H9 (cell line): ENCODE measurements at regions not wholly inside any gene's neighbourhood (a gene's known extent, or its start where the extent isn't known, plus 50 kb on each side); places are given as distances from the start of the nearest gene placed in this dataset.

ENCODE experiments used
- DNase-seq: peaks from one replicate; pipeline ENCODE4 v3.0.0-alpha.2; 2017
- H2AFZ ChIP-seq: one replicate; pipeline ENCODE4 v1.6.1; 2013; ENCODE audit warnings: mild to moderate bottlenecking, low read length, control low read depth, moderate library complexity
- H2AK5ac ChIP-seq: 2 replicates; pipeline ENCODE4 v1.6.1; 2013; ENCODE audit warnings: low read length, control low read depth, mixed read lengths; ENCODE audit not compliant: insufficient read length
- H2BK120ac ChIP-seq: one replicate; pipeline ENCODE4 v1.6.1; 2013; ENCODE audit warnings: low read depth, mild to moderate bottlenecking, low read length, control low read depth, inconsistent platforms; ENCODE audit not compliant: poor library complexity, severe bottlenecking
- H2BK12ac ChIP-seq: 2 replicates; pipeline ENCODE4 v1.6.1; 2013; ENCODE audit warnings: low read length, control low read depth, mixed read lengths, low read depth; ENCODE audit not compliant: insufficient read length
- H2BK15ac ChIP-seq: 2 replicates; pipeline ENCODE4 v1.6.1; 2013; ENCODE audit warnings: low read depth, low read length, control low read depth
- H2BK20ac ChIP-seq: one replicate; pipeline ENCODE4 v1.6.1; 2013; ENCODE audit warnings: low read depth, mild to moderate bottlenecking, low read length, control low read depth, inconsistent platforms; ENCODE audit not compliant: poor library complexity, severe bottlenecking
- H2BK5ac ChIP-seq: 2 replicates; pipeline ENCODE4 v1.6.1; 2013; ENCODE audit warnings: low read length, control low read depth, mixed read lengths; ENCODE audit not compliant: insufficient read length
- H3K14ac ChIP-seq: 2 replicates; pipeline ENCODE4 v1.6.1; 2013; ENCODE audit warnings: low read length, control low read depth; ENCODE audit not compliant: insufficient read depth
- H3K18ac ChIP-seq: 2 replicates; pipeline ENCODE4 v1.6.1; 2013; ENCODE audit warnings: low read depth, mild to moderate bottlenecking, mixed read lengths, low read length, control low read depth; ENCODE audit not compliant: insufficient read length
- H3K23ac ChIP-seq: 2 replicates; pipeline ENCODE4 v1.6.1; 2013; ENCODE audit warnings: low read length, control low read depth, mixed read lengths, low read depth; ENCODE audit not compliant: insufficient read length
- H3K23me2 ChIP-seq: 2 replicates; pipeline ENCODE4 v1.6.1; 2013; ENCODE audit warnings: low read depth, mild to moderate bottlenecking, mixed read lengths, low read length, control low read depth; ENCODE audit not compliant: insufficient read length, poor library complexity, severe bottlenecking
- H3K27ac ChIP-seq: 2 replicates; pipeline ENCODE4 v1.5.1; 2013; ENCODE audit warnings: low read length, control low read depth, mixed read lengths, low read depth; ENCODE audit not compliant: insufficient read length
- H3K27me3 ChIP-seq: 2 replicates; pipeline ENCODE4 v1.6.1; 2013; ENCODE audit warnings: low read length, control low read depth, inconsistent platforms; ENCODE audit not compliant: insufficient read depth
- H3K4ac ChIP-seq: 2 replicates; pipeline ENCODE4 v1.6.1; 2013; ENCODE audit warnings: low read depth, mild to moderate bottlenecking, control low read depth, inconsistent platforms, low read length, moderate library complexity
- H3K4me1 ChIP-seq: 2 replicates; pipeline ENCODE4 v1.6.1; 2013; ENCODE audit warnings: low read length, control low read depth, inconsistent platforms; ENCODE audit not compliant: insufficient read depth
- H3K4me2 ChIP-seq: 2 replicates; pipeline ENCODE4 v1.6.1; 2013; ENCODE audit warnings: low read length, control low read depth, mixed read lengths; ENCODE audit not compliant: insufficient read length, insufficient read depth
- H3K56ac ChIP-seq: 2 replicates; pipeline ENCODE4 v1.6.1; 2013; ENCODE audit warnings: low read depth, mild to moderate bottlenecking, mixed read lengths, low read length, control low read depth; ENCODE audit not compliant: insufficient read length
- H3K79me1 ChIP-seq: 2 replicates; pipeline ENCODE4 v1.6.1; 2013; ENCODE audit warnings: low read depth, mild to moderate bottlenecking, moderate library complexity, low read length, control low read depth, inconsistent platforms; ENCODE audit not compliant: insufficient read depth, poor library complexity, severe bottlenecking
- H3K79me2 ChIP-seq: 2 replicates; pipeline ENCODE4 v1.6.1; 2013; ENCODE audit warnings: low read length, control low read depth, inconsistent platforms; ENCODE audit not compliant: insufficient read depth
- H3K9ac ChIP-seq: 2 replicates; pipeline ENCODE4 v1.6.1; 2013; ENCODE audit warnings: low read length, control low read depth, mixed read lengths; ENCODE audit not compliant: insufficient read length; ENCODE audit errors: extremely low read depth
- H3K9me3 ChIP-seq: one replicate; pipeline ENCODE4 v1.6.1; 2013; ENCODE audit warnings: low read depth, low read length, inconsistent platforms; ENCODE audit not compliant: control insufficient read depth
- H3T11ph ChIP-seq: one replicate; pipeline ENCODE4 v1.6.1; 2013; ENCODE audit warnings: mild to moderate bottlenecking, low read length, control low read depth, inconsistent platforms
- H4K20me1 ChIP-seq: one replicate; pipeline ENCODE4 v1.6.1; 2013; ENCODE audit not compliant: control insufficient read depth, insufficient read length, insufficient read depth
- H4K5ac ChIP-seq: 2 replicates; pipeline ENCODE4 v1.6.1; 2013; ENCODE audit warnings: low read depth, mild to moderate bottlenecking, mixed read lengths, low read length, control low read depth; ENCODE audit not compliant: insufficient read length
- H4K8ac ChIP-seq: replicated peaks from 2 replicates; pipeline ENCODE4 v1.6.1; 2013; ENCODE audit warnings: low read length, control low read depth, mixed read lengths, low read depth; ENCODE audit not compliant: insufficient read length
- H4K91ac ChIP-seq: 2 replicates; pipeline ENCODE4 v1.6.1; 2013; ENCODE audit warnings: low read depth, mild to moderate bottlenecking, moderate library complexity, mixed read lengths, low read length, control low read depth; ENCODE audit not compliant: insufficient read length
- H3K27ac Mint-ChIP-seq, 3 experiments: 2 replicates in 2 of 3; 3 replicates in 1 of 3; pipeline ENCODE4 v1.8.0; 2020 to 2021; ENCODE audit warnings: mixed read lengths in 3 of 3, mild to moderate bottlenecking in 1 of 3, moderate library complexity in 1 of 3
- H3K27me3 Mint-ChIP-seq: 2 replicates; pipeline ENCODE4 v1.8.0; 2021; ENCODE audit warnings: low read depth, mild to moderate bottlenecking, moderate library complexity, mixed read lengths
- H3K36me3 Mint-ChIP-seq, 3 experiments: 2 replicates in 2 of 3; 3 replicates in 1 of 3; pipeline ENCODE4 v1.8.0; 2020 to 2021; ENCODE audit warnings: low read depth in 3 of 3, mixed read lengths in 3 of 3; ENCODE audit not compliant: insufficient read depth in 1 of 3
- H3K4me1 Mint-ChIP-seq, 2 experiments: 2 replicates each; pipeline ENCODE4 v1.8.0; 2020; ENCODE audit warnings: mixed read lengths in 2 of 2
- H3K4me3 Mint-ChIP-seq, 2 experiments: 2 replicates in 1 of 2; 3 replicates in 1 of 2; pipeline ENCODE4 v1.8.0; 2020 to 2021; ENCODE audit warnings: mild to moderate bottlenecking in 2 of 2, mixed read lengths in 2 of 2, moderate library complexity in 1 of 2
- H3K9me3 Mint-ChIP-seq, 2 experiments: 2 replicates in 1 of 2; 3 replicates in 1 of 2; pipeline ENCODE4 v1.8.0; 2020; ENCODE audit warnings: mild to moderate bottlenecking in 2 of 2, mixed read lengths in 2 of 2, moderate library complexity in 1 of 2
- CTCF ChIP-seq: fragments of 200-600 bp; sonication (generic); conservative IDR thresholded peaks from 3 replicates; pipeline ENCODE4 v1.8.0; 2021; ENCODE audit warnings: antibody characterized with exemption, mild to moderate bottlenecking
- WGBS: extraction: QIAGEN DNeasy Blood & Tissue Kit; methylation state at CpG from one replicate; pipeline ENCODE4 v1.1.7; 2013; ENCODE audit warnings: missing lambda C conversion rate, low lambda C conversion rate, mixed read lengths; ENCODE audit not compliant: insufficient read length; ENCODE audit errors: extremely low coverage; 5-methylcytosine and 5-hydroxymethylcytosine counted together

GRCh38 chr7:25314731-25315267 lies 86.5 kb upstream of the NPVF start:
- no peak overlapping the region for H3K14ac ChIP-seq
- H3K4me2 ChIP-seq = no peak overlapping the region
- WGBS = no CpG with 5 or more reads among the region's 10 CpGs
- no peak overlapping the region for H2BK20ac ChIP-seq
- TF ChIP-seq CTCF = no peak
- H3K4ac ChIP-seq = no peak overlapping the region
- no peaks in the 10 kb centered on the region for H3K9me3 ChIP-seq
- no peak overlapping the region for H3K18ac ChIP-seq
- H2BK15ac ChIP-seq = no peak overlapping the region
- H3K4me3 Mint-ChIP-seq = no peak overlapping the region
- H3T11ph ChIP-seq = no peak overlapping the region
- no peak overlapping the region for H3K9ac ChIP-seq
- H4K5ac ChIP-seq = no peak overlapping the region
- no peaks in the 10 kb centered on the region for H3K9me3 Mint-ChIP-seq
- H4K91ac ChIP-seq = no peak overlapping the region
- no peak overlapping the region for H2AK5ac ChIP-seq
- H3K79me1 ChIP-seq = no peaks in the 10 kb centered on the region
- H2BK120ac ChIP-seq = no peak overlapping the region
- no peaks in the 10 kb centered on the region for H3K27me3 ChIP-seq
- H3K23ac ChIP-seq = no peak overlapping the region
- no peaks in the 10 kb centered on the region for H3K23me2 ChIP-seq
- no peak for DNase-seq
- no peak overlapping the region for H2BK12ac ChIP-seq
- no peak overlapping the region for H2AFZ ChIP-seq
- no peaks in the 10 kb centered on the region for H3K79me2 ChIP-seq
- H3K27me3 Mint-ChIP-seq = no peaks in the 10 kb centered on the region
- no peak overlapping the region for H3K56ac ChIP-seq
- no peak overlapping the region for H4K8ac ChIP-seq
- H3K4me1 ChIP-seq = peaks cover 4% of the 10 kb centered on the region; the same call in 1 of the 2 replicates
- H4K20me1 ChIP-seq = no peaks in the 10 kb centered on the region
- H3K36me3 Mint-ChIP-seq = no peaks in the 10 kb centered on the region
- no peak overlapping the region for H3K27ac Mint-ChIP-seq
- no peak overlapping the region for H3K27ac ChIP-seq
- no peak overlapping the region for H2BK5ac ChIP-seq
- peaks cover 9 to 16% of the 10 kb centered on the region in 2 experiments for H3K4me1 Mint-ChIP-seq
